GM21367 (cell line): ENCODE measurements at regions not wholly inside any gene's neighbourhood (a gene's known extent, or its start where the extent isn't known, plus 50 kb on each side); places are given as distances from the start of the nearest gene placed in this dataset.

Experiments used
- ATAC-seq: cut with Tn5 transposase; IDR thresholded peaks from one replicate; pipeline ENCODE4 v1.9.1; 2021; ENCODE audit not compliant: unreplicated experiment

- no peak for ATAC-seq
Observed at GRCh38 chr12:75908961-75909605, 122.5 kb downstream of the PHLDA1 start.

DNA sequence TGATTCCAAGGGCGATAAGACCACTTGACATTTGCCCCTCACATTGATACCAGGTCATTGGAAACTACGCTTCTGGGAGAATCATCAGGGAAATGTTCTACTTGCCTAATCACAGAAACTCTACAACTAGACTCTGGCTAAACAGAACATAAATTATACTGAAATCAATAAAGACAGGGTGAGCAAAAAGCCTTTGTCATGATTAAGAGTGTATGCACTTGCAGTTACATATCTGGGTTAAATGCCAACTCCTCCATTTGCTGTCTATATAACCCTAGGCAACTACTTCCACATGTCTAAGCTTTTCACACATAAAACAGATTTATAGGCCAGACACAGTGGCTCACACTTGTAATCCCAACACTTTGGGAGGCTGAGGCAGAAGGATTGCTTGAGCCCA, 125.7 kb downstream of the PHLDA1 start:
- ATAC-seq, result no peak

- ATAC-seq, result no peak
Observed at GRCh38 chr12:75900781-75901254, 130.8 kb downstream of the PHLDA1 start.

DNA sequence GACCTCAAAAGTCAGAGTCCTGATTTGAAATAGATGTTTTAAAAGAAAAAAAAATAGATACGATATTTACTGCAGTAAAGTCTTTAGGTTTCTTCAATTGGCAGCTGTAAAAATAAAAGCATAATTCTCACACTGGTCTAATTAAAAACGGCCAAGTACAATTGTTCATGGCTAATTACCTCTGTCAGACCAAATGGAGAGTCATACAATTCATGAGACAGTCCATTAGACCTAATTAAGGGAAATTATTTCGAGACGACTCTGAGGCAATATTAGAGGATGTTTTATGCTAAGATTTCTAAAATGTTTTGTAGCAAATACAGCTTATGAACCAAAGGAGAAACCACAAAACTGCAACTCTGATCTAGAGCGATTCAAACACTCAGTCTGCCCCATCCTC, 131.3 kb downstream of the PHLDA1 start:
- ATAC-seq, result no peak

DNA sequence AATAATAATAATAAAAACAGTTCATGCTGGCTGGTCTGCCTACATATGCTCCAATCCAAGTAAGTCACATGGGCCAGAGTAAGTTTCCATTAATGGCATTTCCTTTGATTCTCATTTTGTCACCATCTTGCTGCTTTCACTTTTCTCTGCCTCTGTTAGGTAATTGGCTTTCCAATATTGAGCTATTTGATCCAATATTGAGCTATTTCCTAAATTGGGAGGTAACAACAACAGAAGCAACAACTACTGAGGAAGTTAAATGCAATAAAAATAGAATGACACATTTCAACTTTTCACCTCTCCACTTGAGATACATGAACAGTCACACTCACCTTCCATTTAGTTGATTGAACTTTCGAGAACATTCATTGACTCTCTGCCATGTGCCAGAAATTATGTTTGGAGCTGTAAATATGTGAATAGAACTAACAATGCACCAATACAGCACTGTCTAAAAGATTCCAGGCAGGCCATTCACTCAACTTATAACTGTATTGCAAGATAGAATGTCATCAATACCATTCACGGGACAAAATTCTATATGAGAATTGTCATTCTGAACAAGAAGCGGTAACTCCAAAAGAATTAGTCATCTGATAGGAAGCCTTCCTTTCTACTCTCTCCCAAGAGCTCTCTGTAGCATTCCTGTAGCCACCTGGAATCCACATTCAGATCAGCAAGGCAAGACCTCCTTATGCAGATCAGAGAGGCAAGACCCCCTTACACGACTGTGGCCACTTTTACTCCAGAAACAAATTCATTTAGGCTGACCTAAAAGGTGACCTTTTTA, 136.4 kb downstream of the PHLDA1 start:
- no peak for ATAC-seq

GRCh38 chr12:75893765-75894164, 137.8 kb downstream of the PHLDA1 start:
- ATAC-seq, result no peak

DNA sequence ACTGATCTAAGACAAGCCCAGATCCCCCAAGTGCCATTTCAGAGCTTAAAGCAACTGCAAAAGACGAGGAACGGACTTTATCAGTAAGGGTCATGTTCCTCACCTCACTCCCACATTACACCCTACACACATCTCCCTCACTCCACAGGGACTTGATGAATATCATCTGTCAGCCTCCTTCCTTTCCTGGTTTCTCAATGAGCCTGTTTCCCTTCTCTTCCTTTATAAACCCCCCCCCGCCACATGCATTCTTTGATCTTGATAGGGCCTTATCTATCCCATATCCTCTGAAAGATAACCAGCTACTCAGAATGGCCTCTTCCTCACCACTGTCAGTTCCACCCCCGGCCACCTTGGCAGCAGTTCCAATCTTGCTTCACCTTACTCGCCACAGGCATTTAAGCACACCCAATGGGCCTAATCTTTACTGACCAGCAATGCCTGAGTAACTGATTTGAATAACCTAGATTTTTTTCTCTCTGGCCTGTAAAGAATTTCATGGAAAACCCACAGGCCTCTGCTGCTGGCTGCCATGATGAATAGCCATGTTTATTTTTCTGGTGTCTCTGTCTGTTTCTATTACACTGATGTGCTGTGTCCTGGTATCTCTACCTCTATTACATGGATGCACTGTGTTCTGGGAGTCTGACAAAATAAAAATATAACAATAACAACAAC, 138.7 kb downstream of the PHLDA1 start:
- no peak for ATAC-seq

DNA sequence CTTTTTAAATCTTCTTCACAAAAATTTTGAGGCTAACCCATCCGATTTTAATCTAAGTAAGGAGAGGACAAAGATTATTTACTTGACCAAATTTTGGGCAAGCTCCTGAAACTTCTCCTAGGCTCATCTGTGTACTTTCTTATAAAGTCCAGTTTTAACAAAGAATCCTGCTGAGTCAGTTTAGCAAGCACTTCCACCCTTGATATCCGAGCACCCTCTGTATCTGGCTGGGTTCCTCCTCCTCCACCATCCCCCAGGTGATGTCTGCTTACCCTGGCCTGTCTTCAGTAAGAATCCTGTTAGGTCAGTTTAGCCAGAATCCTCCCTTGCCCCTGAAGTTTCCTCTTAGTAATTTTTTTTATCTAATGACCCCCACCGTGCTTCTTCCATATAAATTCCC, 140.5 kb downstream of the PHLDA1 start:
- ATAC-seq, result no peak

- ATAC-seq, result no peak
Observed at GRCh38 chr12:75890660-75891059, 140.9 kb downstream of the PHLDA1 start.

- no peak for ATAC-seq
Observed at GRCh38 chr12:75890141-75890540, 141.4 kb downstream of the PHLDA1 start.

- no peak for ATAC-seq
Observed at GRCh38 chr12:75888874-75889613, 142.5 kb downstream of the PHLDA1 start.

GRCh38 chr12:75888399-75888798, 143.2 kb downstream of the PHLDA1 start:
- ATAC-seq, result no peak

GRCh38 chr12:75887979-75888378, 143.6 kb downstream of the PHLDA1 start:
- ATAC-seq, result no peak

DNA sequence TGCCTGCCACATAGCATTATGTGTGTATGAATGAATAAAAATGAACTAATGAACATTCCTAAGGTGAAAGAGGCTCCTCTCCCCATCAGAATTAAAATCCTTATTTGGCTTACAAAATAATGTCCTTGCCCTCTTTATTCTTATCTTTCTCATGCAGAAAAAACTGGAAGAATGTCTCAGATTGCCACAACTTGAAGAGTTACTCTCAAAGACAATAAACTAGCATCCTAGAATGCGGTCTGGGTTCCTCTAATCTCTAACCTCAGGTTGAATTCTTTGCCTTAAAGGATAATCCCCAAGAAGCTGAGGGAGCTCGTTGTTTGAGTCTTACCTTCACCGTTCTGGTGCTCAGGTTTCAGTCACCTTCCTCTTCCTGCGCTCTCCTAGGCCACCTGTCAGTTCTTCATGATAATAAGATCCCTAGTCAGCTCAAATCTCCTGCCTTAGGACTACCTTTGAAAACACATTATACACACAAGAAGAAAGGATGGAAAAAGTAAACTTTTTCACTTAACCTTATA, 147.1 kb downstream of the PHLDA1 start:
- ATAC-seq, result no peak

GRCh38 chr12:75883241-75883640, 148.3 kb downstream of the PHLDA1 start:
- ATAC-seq, result no peak

DNA sequence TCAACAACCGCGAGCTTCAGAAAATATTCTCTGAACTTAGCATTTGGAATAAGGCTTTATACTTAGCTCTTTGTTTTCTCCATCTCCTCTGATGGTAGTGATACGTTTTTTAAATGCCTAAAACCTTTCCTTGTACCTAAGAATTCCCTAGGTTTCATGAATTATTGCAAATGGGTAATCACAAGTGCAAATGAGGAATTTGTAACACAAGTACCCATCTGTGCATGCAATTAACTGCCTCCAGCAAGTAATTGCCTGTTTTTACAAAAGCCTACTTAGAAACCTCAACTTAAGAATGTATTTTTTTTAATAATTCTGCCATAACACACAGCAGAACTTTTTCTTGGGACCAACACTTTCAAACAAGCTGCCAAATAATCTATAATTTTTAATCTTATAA, 149.2 kb downstream of the PHLDA1 start:
- no peak for ATAC-seq

- no peak for ATAC-seq
Observed at GRCh38 chr12:75881920-75882319, 149.7 kb downstream of the PHLDA1 start.

- no peak for ATAC-seq
Observed at GRCh38 chr12:75877763-75878621, 153.6 kb downstream of the PHLDA1 start.

DNA sequence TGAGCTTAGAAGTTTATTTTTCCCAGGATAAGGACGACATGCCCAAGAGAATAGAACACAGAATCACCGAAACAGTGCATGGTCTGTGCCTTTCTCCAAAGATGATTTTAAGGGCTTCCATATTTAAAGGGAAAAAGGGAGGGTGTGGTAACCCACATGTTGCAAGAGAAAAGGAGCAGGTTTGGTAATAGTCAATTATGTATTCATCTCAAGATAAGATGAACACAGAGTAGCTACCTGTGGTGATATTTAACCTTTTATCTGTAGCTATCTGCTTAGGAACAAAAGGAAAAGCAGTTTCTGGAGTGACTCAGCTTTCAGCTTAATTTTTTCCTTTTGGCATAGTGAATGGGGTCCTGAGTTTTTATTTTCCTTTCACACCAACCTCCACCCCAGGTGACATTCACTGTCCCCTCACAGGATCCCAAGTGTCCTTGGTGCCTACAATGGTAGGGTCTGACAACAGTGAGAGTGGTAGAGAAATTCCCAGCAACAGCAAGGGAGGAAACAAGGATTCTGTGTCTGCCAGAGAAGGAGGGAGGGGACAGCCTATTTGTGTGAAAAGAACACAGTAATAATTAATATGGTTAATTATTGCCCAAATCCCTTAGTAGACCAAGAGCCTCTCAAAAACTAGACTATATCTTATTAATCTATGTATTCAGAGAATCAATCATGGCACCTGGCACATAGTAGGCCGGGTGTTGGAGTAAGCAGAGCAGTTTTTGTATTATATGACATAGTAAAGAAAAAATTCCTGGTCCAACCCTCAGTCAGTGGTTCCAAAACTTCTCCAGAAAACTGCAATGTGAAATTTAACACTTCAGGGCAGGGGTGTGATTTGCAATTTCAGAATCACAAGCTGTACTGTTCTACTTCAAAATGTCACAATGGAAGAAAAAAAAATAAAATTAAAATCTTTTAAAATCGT, 154.5 kb downstream of the PHLDA1 start:
- ATAC-seq, result no peak
